Hepatocyte (in vitro differentiated cells): ENCODE measurements at regions not wholly inside any gene's neighbourhood (a gene's known extent, or its start where the extent isn't known, plus 50 kb on each side); places are given as distances from the start of the nearest gene placed in this dataset.

Experiments
- DNase-seq: peaks from one replicate; pipeline ENCODE4 v3.0.0-alpha.2; 2016; ENCODE audit warnings: low spot score
- H2AFZ ChIP-seq: fragments of 200-600 bp; sonication (generic); 2 replicates; pipeline ENCODE4 v1.6.0; 2016; ENCODE audit warnings: antibody characterized with exemption, mild to moderate bottlenecking
- H3K27ac ChIP-seq: fragments of 200-600 bp; sonication (generic); 2 replicates; pipeline ENCODE4 v1.5.1; 2016; ENCODE audit warnings: mild to moderate bottlenecking
- H3K27me3 ChIP-seq: fragments of 200-600 bp; sonication (generic); 2 replicates; pipeline ENCODE4 v1.6.1; 2016
- H3K36me3 ChIP-seq: fragments of 200-600 bp; sonication (generic); replicated peaks from 2 replicates; pipeline ENCODE4 v1.5.1; 2016; ENCODE audit warnings: low read depth; ENCODE audit not compliant: insufficient read depth
- H3K4me1 ChIP-seq: fragments of 200-600 bp; sonication (generic); 2 replicates; pipeline ENCODE4 v1.5.1; 2016; ENCODE audit warnings: mild to moderate bottlenecking, moderate library complexity; ENCODE audit not compliant: insufficient read depth
- H3K4me2 ChIP-seq: fragments of 200-600 bp; sonication (generic); 2 replicates; pipeline ENCODE4 v1.6.0; 2016
- H3K4me3 ChIP-seq: fragments of 200-600 bp; sonication (generic); 2 replicates; pipeline ENCODE4 v1.5.1; 2016; ENCODE audit warnings: mild to moderate bottlenecking
- H3K79me2 ChIP-seq: fragments of 200-600 bp; sonication (generic); 2 replicates; pipeline ENCODE4 v1.6.0; 2017; ENCODE audit warnings: mild to moderate bottlenecking
- H3K9me2 ChIP-seq: fragments of 200-600 bp; sonication (generic); replicated peaks from 2 replicates; pipeline ENCODE4 v1.6.0; 2017; ENCODE audit warnings: mild to moderate bottlenecking; ENCODE audit not compliant: insufficient read depth
- H3K9me3 ChIP-seq: fragments of 200-600 bp; sonication (generic); 2 replicates; pipeline ENCODE4 v1.5.1; 2016; ENCODE audit warnings: low read depth, mild to moderate bottlenecking
- H4K20me1 ChIP-seq: fragments of 200-600 bp; sonication (generic); 2 replicates; pipeline ENCODE4 v1.6.0; 2016; ENCODE audit warnings: mild to moderate bottlenecking; ENCODE audit not compliant: insufficient read depth, poor library complexity, severe bottlenecking
- EZH2 ChIP-seq: fragments of 200-600 bp; sonication (generic); IDR thresholded peaks from 2 replicates; pipeline ENCODE4 v1.6.1; 2016; ENCODE audit warnings: antibody characterized with exemption, mild to moderate bottlenecking, borderline replicate concordance
- EZH2phosphoT487 ChIP-seq: fragments of 200-600 bp; sonication (generic); IDR thresholded peaks from one replicate; pipeline ENCODE4 v1.6.1; 2018; ENCODE audit warnings: antibody characterized with exemption, mild to moderate bottlenecking, low read depth, moderate library complexity; ENCODE audit not compliant: unreplicated experiment, severe bottlenecking
- WGBS: methylation state at CpG from one replicate; pipeline ENCODE4 v1.1.6; 2016; ENCODE audit warnings: low lambda C conversion rate; ENCODE audit errors: missing lambda C conversion rate; 5-methylcytosine and 5-hydroxymethylcytosine counted together
- TF ChIP-seq, protein P1 (sequence below): fragments of 200-600 bp; sonication (generic); IDR thresholded peaks from 2 replicates; pipeline ENCODE4 v1.5.1; 2016; ENCODE audit warnings: antibody characterized with exemption, mild to moderate bottlenecking; ENCODE audit not compliant: poor library complexity

DNA sequence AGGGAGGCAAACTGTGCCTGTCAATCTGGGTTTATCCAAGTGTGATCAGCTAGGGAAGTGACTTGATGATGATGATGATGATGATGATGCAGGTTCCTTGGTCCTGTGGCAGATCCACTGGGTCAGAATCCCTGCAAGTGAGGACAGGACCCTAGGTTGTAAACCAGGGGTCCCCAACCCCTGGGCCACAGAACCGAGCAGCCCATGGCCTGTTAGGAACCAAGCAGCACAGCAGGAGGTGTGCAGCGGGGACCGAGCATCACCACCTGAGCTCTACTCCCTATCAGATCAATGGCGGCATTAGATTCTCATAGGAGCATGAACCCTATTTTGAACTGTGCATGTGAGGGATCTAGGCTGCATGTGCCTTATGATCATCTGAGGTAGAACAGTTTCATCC, 144.7 kb upstream of the PDE1C start:
- no peak overlapping the region for H2AFZ ChIP-seq
- H3K4me1 ChIP-seq, result no peaks in the 10 kb centered on the region
- H3K27ac ChIP-seq, result no peak overlapping the region
- 83% methylated on average over 4 of the region's 4 CpGs for WGBS
- H3K79me2 ChIP-seq, result no peaks in the 10 kb centered on the region
- H3K4me2 ChIP-seq, result no peak overlapping the region
- no peaks in the 10 kb centered on the region for H3K9me2 ChIP-seq
- H3K4me3 ChIP-seq, result no peak overlapping the region
- H3K27me3 ChIP-seq, result peaks cover 2% of the 10 kb centered on the region
- H3K9me3 ChIP-seq, result no peaks in the 10 kb centered on the region
- H3K36me3 ChIP-seq, result no peaks in the 10 kb centered on the region
- no peak for DNase-seq
- no peak for TF ChIP-seq EZH2phosphoT487
- no peak for TF ChIP-seq EZH2
- TF ChIP-seq, protein P1, sequence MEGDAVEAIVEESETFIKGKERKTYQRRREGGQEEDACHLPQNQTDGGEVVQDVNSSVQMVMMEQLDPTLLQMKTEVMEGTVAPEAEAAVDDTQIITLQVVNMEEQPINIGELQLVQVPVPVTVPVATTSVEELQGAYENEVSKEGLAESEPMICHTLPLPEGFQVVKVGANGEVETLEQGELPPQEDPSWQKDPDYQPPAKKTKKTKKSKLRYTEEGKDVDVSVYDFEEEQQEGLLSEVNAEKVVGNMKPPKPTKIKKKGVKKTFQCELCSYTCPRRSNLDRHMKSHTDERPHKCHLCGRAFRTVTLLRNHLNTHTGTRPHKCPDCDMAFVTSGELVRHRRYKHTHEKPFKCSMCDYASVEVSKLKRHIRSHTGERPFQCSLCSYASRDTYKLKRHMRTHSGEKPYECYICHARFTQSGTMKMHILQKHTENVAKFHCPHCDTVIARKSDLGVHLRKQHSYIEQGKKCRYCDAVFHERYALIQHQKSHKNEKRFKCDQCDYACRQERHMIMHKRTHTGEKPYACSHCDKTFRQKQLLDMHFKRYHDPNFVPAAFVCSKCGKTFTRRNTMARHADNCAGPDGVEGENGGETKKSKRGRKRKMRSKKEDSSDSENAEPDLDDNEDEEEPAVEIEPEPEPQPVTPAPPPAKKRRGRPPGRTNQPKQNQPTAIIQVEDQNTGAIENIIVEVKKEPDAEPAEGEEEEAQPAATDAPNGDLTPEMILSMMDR, result no peak
- H4K20me1 ChIP-seq, result no peaks in the 10 kb centered on the region

DNA sequence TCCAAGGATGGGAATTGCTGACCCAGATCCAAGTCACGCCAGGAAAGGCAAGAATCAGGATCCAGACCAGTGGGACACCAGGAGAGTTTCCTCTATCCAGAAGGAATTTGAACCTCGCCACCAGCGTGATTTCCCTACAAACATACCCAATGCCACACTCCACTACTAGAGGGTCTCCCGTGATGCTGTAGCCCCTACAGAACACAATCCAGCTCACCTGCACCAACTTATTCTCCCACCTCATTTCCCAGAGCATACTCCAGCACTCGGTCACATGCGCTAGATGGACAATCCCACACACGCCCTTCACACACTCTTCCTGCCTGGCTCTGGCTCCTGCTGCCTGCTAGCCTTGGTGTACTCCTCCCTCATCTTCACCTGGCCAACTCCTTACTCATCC, 142.1 kb upstream of the PDE1C start:
- Histone ChIP-seq H3K9me2 (no peaks in the 10 kb centered on the region), H3K4me2 (no peak overlapping the region), H3K4me1 (no peaks in the 10 kb centered on the region), H3K79me2 (no peaks in the 10 kb centered on the region), H3K36me3 (no peaks in the 10 kb centered on the region), H3K4me3 (no peak overlapping the region), H3K27ac (no peak overlapping the region), H3K27me3 (peaks cover 15% of the 10 kb centered on the region), H3K9me3 (no peaks in the 10 kb centered on the region), H4K20me1 (no peaks in the 10 kb centered on the region), H2AFZ (no peak overlapping the region)
- no peak for DNase-seq
- no peak for TF ChIP-seq EZH2phosphoT487
- TF ChIP-seq, protein P1, result no peak
- WGBS, result 87% methylated on average over 7 of the region's 7 CpGs

DNA sequence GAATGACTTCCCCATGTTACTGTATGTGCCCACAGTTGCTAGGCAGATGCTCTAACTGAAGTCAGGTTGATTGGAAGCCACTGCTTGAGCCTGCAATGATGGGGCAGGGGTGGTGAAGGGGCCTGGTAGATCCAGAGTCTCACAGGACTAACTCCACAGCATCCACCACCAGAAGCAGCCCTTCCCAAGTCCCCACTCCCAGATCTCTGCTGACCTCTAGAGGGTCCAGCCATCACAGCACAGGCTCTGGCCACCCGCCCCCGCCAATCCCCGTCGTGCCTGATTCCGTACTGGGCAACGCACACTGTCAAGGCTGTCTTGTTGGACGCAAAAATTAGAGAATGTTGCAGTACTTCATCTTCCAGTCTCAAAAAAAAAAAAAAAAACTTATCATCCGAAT, 136.8 kb upstream of the PDE1C start:
- 35% methylated on average over 4 of the region's 8 CpGs for WGBS
- DNase-seq, result peak; percentile 35

More for the DNA sequence above, 136.8 kb upstream of the PDE1C start:
- H3K27ac ChIP-seq, result no peak overlapping the region
- no peak overlapping the region for H3K4me2 ChIP-seq
- H2AFZ ChIP-seq, result no peak overlapping the region
- no peaks in the 10 kb centered on the region for H3K9me2 ChIP-seq
- no peaks in the 10 kb centered on the region for H4K20me1 ChIP-seq
- TF ChIP-seq, protein P1, result peak; percentile 35
- TF ChIP-seq EZH2, result no peak
- H3K79me2 ChIP-seq, result no peaks in the 10 kb centered on the region
- no peak overlapping the region for H3K4me3 ChIP-seq
- no peaks in the 10 kb centered on the region for H3K4me1 ChIP-seq
- H3K36me3 ChIP-seq, result no peaks in the 10 kb centered on the region
- no peaks in the 10 kb centered on the region for H3K9me3 ChIP-seq
- H3K27me3 ChIP-seq, result peaks cover 21% of the 10 kb centered on the region
